Hematopoietic multipotent progenitor cell (in vitro differentiated cells): ENCODE measurements at regions not wholly inside any gene's neighbourhood (a gene's known extent, or its start where the extent isn't known, plus 50 kb on each side); places are given as distances from the start of the nearest gene placed in this dataset.

ENCODE experiments used
- DNase-seq, 3 donors: peaks; one replicate each; pipeline ENCODE4 v3.0.0-alpha.2; 2011 to 2015; ENCODE audit warnings: low read depth in 2 of 3, low spot score in 2 of 3

- DNase-seq = no peak
Measured at GRCh38 chr19:31908080-31908479, 437.3 kb upstream of the ZNF507 start.

DNA sequence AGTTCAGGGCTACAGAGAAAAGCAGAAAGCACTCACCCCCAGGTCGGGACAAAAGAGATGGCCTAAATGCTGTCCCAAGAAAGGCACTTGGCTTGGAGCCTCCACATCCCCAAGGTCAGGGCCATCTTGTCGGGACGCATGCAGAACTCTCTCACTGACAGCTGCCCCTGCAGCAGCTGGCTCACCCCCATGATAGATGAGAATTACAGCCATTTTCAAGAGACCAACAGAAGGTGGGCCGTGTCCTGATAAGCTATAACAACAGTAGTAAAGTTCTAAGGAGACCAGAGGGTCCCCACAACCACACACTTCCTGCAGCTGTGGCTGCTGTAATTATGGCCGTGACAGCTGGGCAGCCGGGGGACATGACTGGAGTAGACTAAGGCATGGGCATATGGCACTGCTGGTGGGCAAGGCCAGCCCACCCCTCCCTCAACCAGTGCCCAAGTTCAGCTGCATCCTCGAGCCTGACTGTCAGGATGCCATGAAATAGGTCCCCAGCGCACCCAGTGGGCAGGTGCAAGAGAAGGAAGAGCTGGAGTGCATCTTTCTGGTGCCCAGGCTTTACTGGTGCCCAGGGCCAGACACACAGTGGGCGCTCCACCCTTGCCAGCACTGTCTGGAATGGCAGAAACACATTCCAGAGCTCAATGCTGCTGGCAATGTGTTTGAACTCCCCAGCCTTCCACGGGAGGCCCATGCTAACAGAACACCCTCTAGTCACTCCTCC, 436.7 kb upstream of the ZNF507 start:
- DNase-seq = peak in 1 of 3 donors; percentile 83

DNA sequence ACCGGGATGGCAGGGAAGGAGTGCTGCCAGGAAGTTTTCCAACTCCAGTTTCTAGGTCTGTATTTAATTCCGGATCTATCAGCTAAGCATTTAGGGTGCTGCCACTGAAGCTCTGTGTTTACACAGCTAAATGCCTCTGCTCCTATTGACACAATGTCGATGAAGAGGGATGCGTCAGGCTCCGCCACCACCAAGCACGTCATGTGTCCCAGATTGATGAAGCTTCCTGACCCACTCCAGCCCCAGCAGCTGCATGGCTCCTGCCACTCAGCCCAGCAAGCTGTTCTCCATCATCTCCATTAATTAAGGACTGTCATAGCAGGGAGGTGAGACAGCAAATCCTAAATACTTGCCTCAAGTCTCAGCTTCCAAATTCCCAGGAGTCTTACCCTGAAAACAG, 435.2 kb upstream of the ZNF507 start:
- DNase-seq = no peak

DNA sequence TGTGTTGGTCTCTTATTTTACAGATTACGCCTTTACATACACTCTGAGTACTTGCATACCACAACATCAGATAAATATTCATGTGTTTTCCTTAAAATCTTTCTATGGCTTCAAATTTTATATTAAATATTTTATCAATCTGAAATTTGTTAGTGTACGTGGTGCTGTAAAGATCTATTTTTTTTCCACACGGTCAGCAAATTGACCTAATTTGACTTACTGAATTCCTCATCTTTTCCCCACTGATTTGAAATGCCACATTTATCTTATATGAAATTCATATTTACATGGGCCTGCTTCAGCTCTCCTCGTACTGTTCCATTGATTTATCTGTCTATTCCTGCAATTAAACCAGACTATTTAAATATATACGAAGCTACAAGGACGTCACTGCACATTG, 433.8 kb upstream of the ZNF507 start:
- no peak for DNase-seq

- no peak for DNase-seq
Measured at GRCh38 chr19:31913103-31913661, 432.2 kb upstream of the ZNF507 start.

DNA sequence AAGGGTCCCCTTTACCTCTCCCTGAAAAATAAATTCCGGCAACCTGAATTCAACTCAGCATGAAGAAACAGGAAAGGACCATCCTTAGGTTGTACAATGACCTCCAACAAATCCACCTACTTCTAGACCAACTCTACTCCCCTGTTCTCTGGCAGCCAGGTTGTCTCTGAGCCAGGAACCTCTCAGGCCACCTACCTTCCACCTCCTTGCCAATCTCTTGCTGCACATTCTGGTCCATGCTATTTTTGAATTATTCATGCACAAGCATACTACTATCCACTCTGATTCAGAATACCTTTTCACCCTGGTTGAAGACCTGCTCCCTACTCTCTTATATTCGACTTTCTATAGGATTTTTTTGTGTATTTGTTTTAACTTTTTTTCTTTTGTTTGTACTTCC, 415.0 kb upstream of the ZNF507 start:
- DNase-seq = no peak

GRCh38 chr19:31937983-31938382, 407.4 kb upstream of the ZNF507 start:
- DNase-seq = no peak

GRCh38 chr19:31938675-31939074, 406.7 kb upstream of the ZNF507 start:
- peak in 2 of 3 donors; percentile 12 to 62 for DNase-seq

GRCh38 chr19:31940396-31940795, 405.0 kb upstream of the ZNF507 start:
- no peak for DNase-seq

DNA sequence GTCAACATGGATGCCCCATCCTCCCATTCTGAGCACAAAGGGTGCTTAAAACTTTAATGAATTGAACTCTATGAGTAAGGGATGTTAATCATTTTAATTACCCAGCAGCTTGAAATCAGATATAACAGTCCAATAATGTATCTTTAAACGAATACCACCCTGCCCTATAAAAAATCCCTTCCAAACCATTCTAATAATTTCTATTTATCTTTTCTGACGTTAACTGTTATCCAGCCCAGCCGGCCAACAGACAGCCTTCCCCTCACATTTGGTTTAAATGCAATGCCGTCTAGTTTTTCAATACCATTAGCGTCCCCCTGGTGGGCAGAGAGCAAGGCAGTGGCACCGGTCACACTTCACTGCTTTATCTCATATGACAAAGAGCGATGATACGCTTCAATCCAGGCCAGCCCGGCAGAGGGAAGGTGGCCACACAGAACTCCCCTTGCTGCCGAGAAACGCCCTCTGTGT, 402.2 kb upstream of the ZNF507 start:
- peak in 1 of 3 donors; percentile 4 for DNase-seq

DNA sequence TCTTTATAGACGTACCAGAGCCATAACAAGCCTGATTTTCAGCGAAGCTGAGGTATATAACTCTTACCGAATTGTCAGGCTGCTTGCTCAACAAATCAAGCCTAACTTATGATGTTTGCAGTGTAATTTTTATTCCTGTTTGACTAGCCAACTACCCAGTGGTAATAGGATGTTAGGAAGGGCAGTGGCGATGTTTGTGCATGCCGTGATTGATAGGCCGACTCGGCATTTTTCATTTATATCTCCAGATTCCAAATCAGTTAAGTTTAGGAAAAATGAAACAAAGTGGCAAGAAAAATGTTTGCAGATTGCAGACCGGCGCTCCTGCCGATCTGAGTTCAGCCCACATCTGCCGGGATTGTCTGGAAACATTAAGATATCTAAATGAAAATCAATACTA, 401.6 kb upstream of the ZNF507 start:
- no peak for DNase-seq

- no peak for DNase-seq
Measured at GRCh38 chr19:31944326-31944725, 401.1 kb upstream of the ZNF507 start.

- DNase-seq = no peak
Measured at GRCh38 chr19:31946491-31946890, 398.9 kb upstream of the ZNF507 start.

DNA sequence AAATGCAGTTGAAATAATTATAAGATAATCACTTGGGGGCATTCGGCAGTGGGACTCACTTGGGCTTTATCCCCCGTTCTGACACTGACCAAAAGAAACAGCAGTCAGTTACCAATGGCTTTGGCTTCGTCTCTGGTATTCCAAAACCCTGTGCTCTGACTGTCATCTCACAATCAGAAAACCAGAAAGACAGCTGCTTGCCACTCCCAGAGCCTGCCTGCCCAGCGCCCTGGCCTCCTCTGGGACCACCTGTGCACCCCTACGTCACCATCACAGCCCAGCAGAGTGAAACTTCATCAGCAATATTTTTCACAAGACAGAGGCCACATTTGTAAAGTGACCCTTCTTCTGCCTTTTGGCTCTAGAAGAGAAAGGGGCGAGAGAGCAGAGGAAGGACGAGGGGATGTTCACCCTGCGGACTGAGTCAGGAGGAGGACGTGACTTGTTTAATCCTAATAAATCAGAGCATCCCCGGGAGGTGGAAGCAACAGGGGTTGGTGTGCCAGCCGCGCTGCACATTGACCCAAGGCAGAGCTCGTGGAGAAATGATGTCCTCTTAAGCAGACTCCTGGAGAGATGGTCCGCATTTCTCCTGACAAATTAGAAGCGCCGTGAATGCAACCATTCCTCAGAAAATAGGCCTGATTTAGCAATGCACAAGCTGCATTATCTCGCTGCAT, 397.8 kb upstream of the ZNF507 start:
- no peak for DNase-seq

GRCh38 chr19:31952693-31953092, 392.7 kb upstream of the ZNF507 start:
- peak in 1 of 3 donors; percentile 42 for DNase-seq

DNA sequence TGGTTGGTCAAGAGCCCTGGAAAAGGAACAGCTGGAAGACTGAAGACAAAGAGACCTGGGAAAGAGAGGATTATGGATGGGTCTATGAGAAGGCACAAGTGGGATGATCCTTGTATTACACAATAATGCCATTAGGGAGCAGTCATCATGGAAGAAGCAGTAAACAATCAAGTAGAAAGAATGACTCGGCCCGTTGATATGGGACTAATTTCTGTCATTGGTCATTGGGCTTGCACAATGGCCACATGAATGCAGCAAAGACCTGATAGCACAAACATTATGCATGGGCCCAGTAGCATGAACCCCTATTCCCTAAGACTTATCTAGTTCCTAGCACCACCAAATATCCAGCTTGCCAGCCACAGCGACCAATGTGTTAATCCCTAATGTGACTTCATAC, 390.3 kb upstream of the ZNF507 start:
- no peak for DNase-seq

GRCh38 chr19:31955884-31956283, 389.5 kb upstream of the ZNF507 start:
- DNase-seq = no peak

GRCh38 chr19:31956771-31957392, 388.5 kb upstream of the ZNF507 start:
- DNase-seq = no peak

- DNase-seq = no peak
Measured at GRCh38 chr19:31957711-31958110, 387.7 kb upstream of the ZNF507 start.

GRCh38 chr19:31959527-31960018, 385.8 kb upstream of the ZNF507 start:
- no peak for DNase-seq

DNA sequence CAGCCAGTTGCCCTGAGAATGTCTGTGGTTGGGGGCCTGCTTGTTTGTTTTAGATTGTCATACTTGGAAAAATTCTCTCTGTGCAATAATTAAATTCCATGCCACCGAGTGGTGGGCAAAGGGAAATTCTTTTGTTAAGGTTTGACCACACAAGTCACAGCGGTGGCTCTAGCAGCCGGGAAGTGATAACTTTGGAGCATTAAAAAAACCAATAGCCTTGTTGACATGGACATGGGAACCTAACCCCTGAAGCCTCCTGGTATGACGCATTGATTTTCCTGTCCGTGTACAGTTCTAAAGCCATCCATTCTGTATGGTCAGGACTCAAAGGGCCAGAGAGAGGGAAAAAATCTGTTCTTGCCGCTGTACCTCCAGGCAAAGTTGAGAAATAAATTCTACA, 384.9 kb upstream of the ZNF507 start:
- DNase-seq = no peak
